Rectal smooth muscle tissue (tissue), 1 donor: ENCODE measurements at regions not wholly inside any gene's neighbourhood (a gene's known extent, or its start where the extent isn't known, plus 50 kb on each side); places are given as distances from the start of the nearest gene placed in this dataset.

Experiments used
- H3K27ac ChIP-seq: one replicate; pipeline ENCODE4 v1.7.0; 2013; ENCODE audit warnings: low read depth, low read length, inconsistent platforms
- H3K27me3 ChIP-seq: one replicate; pipeline ENCODE4 v1.7.0; 2013; ENCODE audit warnings: low read length; ENCODE audit not compliant: control insufficient read depth, insufficient read depth
- H3K36me3 ChIP-seq: one replicate; pipeline ENCODE4 v1.7.0; 2013; ENCODE audit warnings: low read length; ENCODE audit not compliant: control insufficient read depth, insufficient read depth
- H3K4me1 ChIP-seq: one replicate; pipeline ENCODE4 v1.7.0; 2013; ENCODE audit warnings: low read length; ENCODE audit not compliant: control insufficient read depth, insufficient read depth
- H3K4me3 ChIP-seq: one replicate; pipeline ENCODE4 v1.7.0; 2013; ENCODE audit warnings: low read length
- H3K9ac ChIP-seq: one replicate; pipeline ENCODE4 v1.7.0; 2013; ENCODE audit warnings: low read length

- no peaks in the 10 kb centered on the region for H3K36me3 ChIP-seq
- H3K9ac ChIP-seq, result no peak overlapping the region
- H3K27me3 ChIP-seq, result peaks cover 29% of the 10 kb centered on the region
- H3K27ac ChIP-seq, result no peak overlapping the region
- no peaks in the 10 kb centered on the region for H3K4me1 ChIP-seq
- no peak overlapping the region for H3K4me3 ChIP-seq
Observed at GRCh38 chr15:96417760-96418130, 87.2 kb downstream of the NR2F2 start.

GRCh38 chr15:96418146-96418545 is 87.6 kb downstream of the NR2F2 start:
- Histone ChIP-seq H3K36me3 (no peaks in the 10 kb centered on the region), H3K27ac (no peak overlapping the region), H3K27me3 (peaks cover 26% of the 10 kb centered on the region), H3K9ac (no peak overlapping the region), H3K4me3 (no peak overlapping the region), H3K4me1 (no peaks in the 10 kb centered on the region)

GRCh38 chr15:96421178-96421601 is 90.7 kb downstream of the NR2F2 start:
- no peak overlapping the region for H3K27ac ChIP-seq

GRCh38 chr15:96422125-96422524 is 91.6 kb downstream of the NR2F2 start:
- no peak overlapping the region for H3K9ac ChIP-seq
- no peaks in the 10 kb centered on the region for H3K4me1 ChIP-seq
- H3K36me3 ChIP-seq, result no peaks in the 10 kb centered on the region
- H3K27ac ChIP-seq, result no peak overlapping the region
- peaks cover 6% of the 10 kb centered on the region for H3K27me3 ChIP-seq
- no peak overlapping the region for H3K4me3 ChIP-seq

More at GRCh38 chr15:96421178-96421601, 90.7 kb downstream of the NR2F2 start:
- Histone ChIP-seq H3K4me3 (no peak overlapping the region), H3K27me3 (peaks cover 13% of the 10 kb centered on the region), H3K9ac (no peak overlapping the region), H3K4me1 (no peaks in the 10 kb centered on the region), H3K36me3 (no peaks in the 10 kb centered on the region)

- H3K27ac ChIP-seq, result no peak overlapping the region
- H3K27me3 ChIP-seq, result peaks cover 3% of the 10 kb centered on the region
- no peak overlapping the region for H3K4me3 ChIP-seq
- no peak overlapping the region for H3K9ac ChIP-seq
- no peaks in the 10 kb centered on the region for H3K4me1 ChIP-seq
- H3K36me3 ChIP-seq, result no peaks in the 10 kb centered on the region
Observed at GRCh38 chr15:96424674-96425073, 94.2 kb downstream of the NR2F2 start.

- Histone ChIP-seq H3K27ac (no peak overlapping the region), H3K4me3 (no peak overlapping the region), H3K27me3 (no peaks in the 10 kb centered on the region), H3K36me3 (no peaks in the 10 kb centered on the region), H3K4me1 (no peaks in the 10 kb centered on the region), H3K9ac (no peak overlapping the region)
Observed at GRCh38 chr15:96428742-96429141, 98.2 kb downstream of the NR2F2 start.

- Histone ChIP-seq H3K27me3 (no peaks in the 10 kb centered on the region), H3K4me3 (no peak overlapping the region), H3K4me1 (no peaks in the 10 kb centered on the region), H3K9ac (no peak overlapping the region), H3K36me3 (no peaks in the 10 kb centered on the region), H3K27ac (no peak overlapping the region)
Observed at GRCh38 chr15:96431786-96432185, 101.3 kb downstream of the NR2F2 start.

- Histone ChIP-seq H3K27me3 (no peaks in the 10 kb centered on the region), H3K9ac (no peak overlapping the region), H3K36me3 (no peaks in the 10 kb centered on the region), H3K4me3 (no peak overlapping the region), H3K27ac (no peak overlapping the region), H3K4me1 (no peaks in the 10 kb centered on the region)
Observed at GRCh38 chr15:96435022-96435421, 104.5 kb downstream of the NR2F2 start.

- Histone ChIP-seq H3K4me1 (no peaks in the 10 kb centered on the region), H3K9ac (no peak overlapping the region), H3K4me3 (no peak overlapping the region), H3K27ac (no peak overlapping the region), H3K36me3 (no peaks in the 10 kb centered on the region), H3K27me3 (no peaks in the 10 kb centered on the region)
Observed at GRCh38 chr15:96435841-96436240, 105.3 kb downstream of the NR2F2 start.

GRCh38 chr15:96440978-96441377 is 110.5 kb downstream of the NR2F2 start:
- H3K9ac ChIP-seq, result no peak overlapping the region

GRCh38 chr15:96442076-96442475 is 111.6 kb downstream of the NR2F2 start:
- H3K4me3 ChIP-seq, result no peak overlapping the region
- H3K4me1 ChIP-seq, result no peaks in the 10 kb centered on the region
- H3K27me3 ChIP-seq, result no peaks in the 10 kb centered on the region
- no peaks in the 10 kb centered on the region for H3K36me3 ChIP-seq
- no peak overlapping the region for H3K27ac ChIP-seq
- no peak overlapping the region for H3K9ac ChIP-seq

More at GRCh38 chr15:96440978-96441377, 110.5 kb downstream of the NR2F2 start:
- H3K27me3 ChIP-seq, result no peaks in the 10 kb centered on the region
- H3K4me1 ChIP-seq, result no peaks in the 10 kb centered on the region
- H3K27ac ChIP-seq, result no peak overlapping the region
- H3K36me3 ChIP-seq, result no peaks in the 10 kb centered on the region
- H3K4me3 ChIP-seq, result no peak overlapping the region

- H3K9ac ChIP-seq, result no peak overlapping the region
- no peak overlapping the region for H3K27ac ChIP-seq
- H3K27me3 ChIP-seq, result no peaks in the 10 kb centered on the region
- H3K4me1 ChIP-seq, result no peaks in the 10 kb centered on the region
- H3K36me3 ChIP-seq, result no peaks in the 10 kb centered on the region
- no peak overlapping the region for H3K4me3 ChIP-seq
Observed at GRCh38 chr15:96444865-96445264, 114.4 kb downstream of the NR2F2 start.

GRCh38 chr15:96448923-96449322 is 118.4 kb downstream of the NR2F2 start:
- Histone ChIP-seq H3K27ac (no peak overlapping the region), H3K27me3 (no peaks in the 10 kb centered on the region), H3K9ac (no peak overlapping the region), H3K36me3 (no peaks in the 10 kb centered on the region), H3K4me3 (no peak overlapping the region), H3K4me1 (no peaks in the 10 kb centered on the region)
